Activated gamma-delta T cell (primary cell): ENCODE measurements at regions not wholly inside any gene's neighbourhood (a gene's known extent, or its start where the extent isn't known, plus 50 kb on each side); places are given as distances from the start of the nearest gene placed in this dataset.

Experiments used
- DNase-seq: peaks from one replicate; lab custom pipeline; 2025; lab: John Stamatoyannopoulos, UW

GRCh38 chr10:55374917-55375316, 573.9 kb upstream of the PCDH15 start:
- no peak for DNase-seq

- DNase-seq, result no peak
Observed at GRCh38 chr10:55374060-55374459, 573.0 kb upstream of the PCDH15 start.

- no peak for DNase-seq
Observed at GRCh38 chr10:55369670-55370420, 568.8 kb upstream of the PCDH15 start.

GRCh38 chr10:55368467-55368866, 567.4 kb upstream of the PCDH15 start:
- DNase-seq, result no peak

GRCh38 chr10:55367555-55367954, 566.5 kb upstream of the PCDH15 start:
- no peak for DNase-seq

GRCh38 chr10:55358539-55358938, 557.5 kb upstream of the PCDH15 start:
- no peak for DNase-seq

- no peak for DNase-seq
Observed at GRCh38 chr10:55353414-55353813, 552.4 kb upstream of the PCDH15 start.

- DNase-seq, result no peak
Observed at GRCh38 chr10:55351431-55351830, 550.4 kb upstream of the PCDH15 start.

- DNase-seq, result no peak
Observed at GRCh38 chr10:55348534-55348933, 547.5 kb upstream of the PCDH15 start.

GRCh38 chr10:55330486-55330885, 529.5 kb upstream of the PCDH15 start:
- DNase-seq, result no peak

- no peak for DNase-seq
Observed at GRCh38 chr10:55329796-55330195, 528.8 kb upstream of the PCDH15 start.

- DNase-seq, result no peak
Observed at GRCh38 chr10:55320187-55320700, 519.2 kb upstream of the PCDH15 start.

GRCh38 chr10:55311848-55312635, 511.0 kb upstream of the PCDH15 start:
- no peak for DNase-seq

- DNase-seq, result no peak
Observed at GRCh38 chr10:55310143-55310542, 509.1 kb upstream of the PCDH15 start.

- no peak for DNase-seq
Observed at GRCh38 chr10:55305285-55305684, 504.3 kb upstream of the PCDH15 start.

- DNase-seq, result no peak
Observed at GRCh38 chr10:55287346-55287745, 486.3 kb upstream of the PCDH15 start.

GRCh38 chr10:55283031-55283430, 482.0 kb upstream of the PCDH15 start:
- DNase-seq, result no peak

- no peak for DNase-seq
Observed at GRCh38 chr10:55280696-55281095, 479.7 kb upstream of the PCDH15 start.

GRCh38 chr10:55277549-55277948, 476.5 kb upstream of the PCDH15 start:
- DNase-seq, result no peak

- DNase-seq, result no peak
Observed at GRCh38 chr10:55274367-55274766, 473.3 kb upstream of the PCDH15 start.

GRCh38 chr10:55273946-55274345, 472.9 kb upstream of the PCDH15 start:
- no peak for DNase-seq

GRCh38 chr10:55272886-55273285, 471.9 kb upstream of the PCDH15 start:
- no peak for DNase-seq

GRCh38 chr10:55266797-55267196, 465.8 kb upstream of the PCDH15 start:
- no peak for DNase-seq
